Calu3 (cell line): ENCODE measurements at regions not wholly inside any gene's neighbourhood (a gene's known extent, or its start where the extent isn't known, plus 50 kb on each side); places are given as distances from the start of the nearest gene placed in this dataset.

Source experiments
- BruUV-seq: library from RNA; stranded (reverse); fragments of 400-500 nt; replicated peaks from 2 replicates; lab custom pipeline; 2021; lab: Mats Ljungman, UMichigan
- CTCF ChIA-PET: fragments of 300-600 bp; sonication (Branson Sonifier 250); formaldehyde crosslinking; loops from one replicate; lab custom pipeline; 2022; ENCODE audit warnings: antibody characterized with exemption; lab: Charles Lee
- DNase-seq: peaks from one replicate; pipeline ENCODE4 v3.0.0; 2022
- H3K27ac Mint-ChIP-seq: one replicate; pipeline ENCODE4 v1.8.0; 2022; ENCODE audit warnings: mixed read lengths; ENCODE audit not compliant: unreplicated experiment
- H3K27me3 Mint-ChIP-seq: one replicate; pipeline ENCODE4 v1.8.0; 2022; ENCODE audit warnings: mixed read lengths; ENCODE audit not compliant: unreplicated experiment
- H3K36me3 Mint-ChIP-seq: one replicate; pipeline ENCODE4 v1.8.0; 2022; ENCODE audit warnings: mild to moderate bottlenecking, moderate library complexity, mixed read lengths; ENCODE audit not compliant: insufficient read depth, unreplicated experiment
- H3K4me1 Mint-ChIP-seq: one replicate; pipeline ENCODE4 v1.8.0; 2022; ENCODE audit warnings: mild to moderate bottlenecking, low read depth, mixed read lengths; ENCODE audit not compliant: unreplicated experiment
- H3K4me3 Mint-ChIP-seq: one replicate; pipeline ENCODE4 v1.8.0; 2022; ENCODE audit warnings: mild to moderate bottlenecking, low read depth, moderate library complexity, mixed read lengths; ENCODE audit not compliant: unreplicated experiment
- H3K9me3 Mint-ChIP-seq: one replicate; pipeline ENCODE4 v1.8.0; 2022; ENCODE audit warnings: low read depth, mixed read lengths; ENCODE audit not compliant: unreplicated experiment
- intact Hi-C: fragments of 100-400 bp; cut with micrococcal nuclease; formaldehyde crosslinking; loops from one replicate; pipeline ENCODE4 v1.10.0; 2022; ENCODE audit not compliant: unreplicated experiment
- TF ChIP-seq, protein P1 (sequence below): fragments of 200-600 bp; IDR thresholded peaks from one replicate; pipeline ENCODE4 v1.8.0; 2022; ENCODE audit warnings: antibody characterized with exemption; ENCODE audit not compliant: unreplicated experiment

DNA sequence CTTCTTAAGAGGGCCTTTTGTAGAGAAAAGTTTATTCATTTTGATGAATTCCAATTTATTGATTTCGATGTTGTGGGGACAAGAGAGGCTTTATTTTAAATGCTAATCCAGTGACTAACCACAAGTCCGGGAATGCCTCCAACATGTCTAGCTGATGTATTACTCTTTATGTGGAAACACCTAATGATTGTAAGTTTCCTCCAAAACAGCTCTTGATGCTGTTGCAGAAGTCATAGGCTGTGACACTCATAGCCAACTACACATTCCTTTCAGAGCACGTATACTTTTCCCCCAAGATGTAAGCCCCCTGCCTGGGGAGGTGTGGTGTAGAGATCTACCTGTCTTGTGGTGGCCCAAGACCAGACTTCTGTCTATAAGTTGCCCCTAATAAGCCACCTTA lies 61.3 kb upstream of the RNF24 start:
- Mint-ChIP-seq H3K4me3 (no peak overlapping the region), H3K27ac (peak overlapping the region; percentile 50), H3K9me3 (no peaks in the 10 kb centered on the region), H3K36me3 (no peaks in the 10 kb centered on the region), H3K4me1 (peaks cover 26% of the 10 kb centered on the region), H3K27me3 (peaks cover 27% of the 10 kb centered on the region)
- BruUV-seq = no TSS peak
- TF ChIP-seq, protein P1, sequence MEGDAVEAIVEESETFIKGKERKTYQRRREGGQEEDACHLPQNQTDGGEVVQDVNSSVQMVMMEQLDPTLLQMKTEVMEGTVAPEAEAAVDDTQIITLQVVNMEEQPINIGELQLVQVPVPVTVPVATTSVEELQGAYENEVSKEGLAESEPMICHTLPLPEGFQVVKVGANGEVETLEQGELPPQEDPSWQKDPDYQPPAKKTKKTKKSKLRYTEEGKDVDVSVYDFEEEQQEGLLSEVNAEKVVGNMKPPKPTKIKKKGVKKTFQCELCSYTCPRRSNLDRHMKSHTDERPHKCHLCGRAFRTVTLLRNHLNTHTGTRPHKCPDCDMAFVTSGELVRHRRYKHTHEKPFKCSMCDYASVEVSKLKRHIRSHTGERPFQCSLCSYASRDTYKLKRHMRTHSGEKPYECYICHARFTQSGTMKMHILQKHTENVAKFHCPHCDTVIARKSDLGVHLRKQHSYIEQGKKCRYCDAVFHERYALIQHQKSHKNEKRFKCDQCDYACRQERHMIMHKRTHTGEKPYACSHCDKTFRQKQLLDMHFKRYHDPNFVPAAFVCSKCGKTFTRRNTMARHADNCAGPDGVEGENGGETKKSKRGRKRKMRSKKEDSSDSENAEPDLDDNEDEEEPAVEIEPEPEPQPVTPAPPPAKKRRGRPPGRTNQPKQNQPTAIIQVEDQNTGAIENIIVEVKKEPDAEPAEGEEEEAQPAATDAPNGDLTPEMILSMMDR = no peak
- CTCF ChIA-PET = interaction anchor here (0.6 to 0.7 kb wide), 3 partner anchors 9 to 1426 kb away, joined by 3 to 8 read pairs (median 5); no protein-coding TSS in a partner anchor
- DNase-seq = peak; percentile 45
- intact Hi-C loops = loop anchor here (5.0 kb wide), 1 partner anchor 34 kb away; no protein-coding TSS in a partner anchor

DNA sequence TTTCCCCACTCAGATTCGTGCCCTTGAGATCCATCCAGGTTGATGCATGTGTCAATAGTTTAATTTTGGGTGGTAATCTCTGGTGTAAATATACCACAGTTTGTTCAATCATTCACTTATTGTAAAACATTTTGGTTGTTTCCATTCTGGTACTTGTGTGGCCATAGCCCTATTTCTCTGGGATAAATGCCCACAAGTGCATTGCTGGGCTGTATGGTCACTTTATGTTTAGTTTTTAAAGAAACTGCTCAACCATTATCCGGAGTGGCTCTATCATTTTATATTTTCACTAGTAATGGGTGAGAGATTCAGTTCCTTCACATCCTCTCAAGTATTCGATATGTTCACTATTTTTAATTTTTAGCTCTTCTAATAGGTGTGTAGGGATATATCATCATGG lies 60.7 kb upstream of the RNF24 start:
- H3K4me1 Mint-ChIP-seq = peaks cover 26% of the 10 kb centered on the region
- no peak for DNase-seq
- intact Hi-C loops = loop anchor here (5.0 kb wide), 1 partner anchor 34 kb away; no protein-coding TSS in a partner anchor
- H3K27me3 Mint-ChIP-seq = peaks cover 34% of the 10 kb centered on the region
- CTCF ChIA-PET = interaction anchor here (0.6 to 0.7 kb wide), 3 partner anchors 9 to 1425 kb away, joined by 3 to 8 read pairs (median 5); no protein-coding TSS in a partner anchor
- no TSS peak for BruUV-seq
- TF ChIP-seq, protein P1 = no peak
- no peaks in the 10 kb centered on the region for H3K36me3 Mint-ChIP-seq
- H3K27ac Mint-ChIP-seq = peak overlapping the region; percentile 50
- no peak overlapping the region for H3K4me3 Mint-ChIP-seq
- no peaks in the 10 kb centered on the region for H3K9me3 Mint-ChIP-seq

DNA sequence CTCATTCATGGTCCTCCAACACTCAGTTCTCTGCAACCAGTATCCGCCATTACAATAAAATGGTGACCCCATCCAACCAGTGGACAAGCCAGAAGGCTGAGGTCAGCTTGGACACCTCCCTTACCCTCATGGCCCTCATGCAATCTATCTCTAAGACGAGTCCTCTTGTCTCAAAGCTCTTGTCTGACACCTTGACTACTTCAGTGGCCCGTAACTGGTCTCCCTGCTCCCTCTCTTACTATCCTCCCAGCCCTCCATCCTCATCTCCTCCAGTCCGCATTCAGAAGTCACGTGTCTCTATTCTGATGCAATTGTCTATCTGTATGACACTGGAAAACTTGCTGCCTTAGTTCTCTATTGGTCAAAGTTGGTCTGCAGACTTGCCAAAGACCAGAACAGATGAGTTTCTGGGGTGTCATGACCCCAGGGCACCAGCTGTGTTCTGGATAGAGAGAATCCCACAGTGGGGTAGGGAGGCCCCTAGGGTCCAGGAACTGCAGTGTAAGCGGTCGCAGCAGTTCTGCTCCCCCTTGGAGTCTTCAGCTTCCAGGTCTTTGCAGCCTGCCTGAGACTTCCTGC lies 59.6 kb upstream of the RNF24 start:
- Mint-ChIP-seq H3K36me3 (no peaks in the 10 kb centered on the region), H3K4me1 (peaks cover 26% of the 10 kb centered on the region), H3K27me3 (peaks cover 37% of the 10 kb centered on the region), H3K9me3 (no peaks in the 10 kb centered on the region), H3K27ac (no peak overlapping the region), H3K4me3 (no peak overlapping the region)
- CTCF ChIA-PET = no interaction called here
- TF ChIP-seq, protein P1 = no peak
- DNase-seq = no peak
- BruUV-seq = no TSS peak
- intact Hi-C loops = loop anchor here (5.0 kb wide), 1 partner anchor 33 kb away; no protein-coding TSS in a partner anchor

DNA sequence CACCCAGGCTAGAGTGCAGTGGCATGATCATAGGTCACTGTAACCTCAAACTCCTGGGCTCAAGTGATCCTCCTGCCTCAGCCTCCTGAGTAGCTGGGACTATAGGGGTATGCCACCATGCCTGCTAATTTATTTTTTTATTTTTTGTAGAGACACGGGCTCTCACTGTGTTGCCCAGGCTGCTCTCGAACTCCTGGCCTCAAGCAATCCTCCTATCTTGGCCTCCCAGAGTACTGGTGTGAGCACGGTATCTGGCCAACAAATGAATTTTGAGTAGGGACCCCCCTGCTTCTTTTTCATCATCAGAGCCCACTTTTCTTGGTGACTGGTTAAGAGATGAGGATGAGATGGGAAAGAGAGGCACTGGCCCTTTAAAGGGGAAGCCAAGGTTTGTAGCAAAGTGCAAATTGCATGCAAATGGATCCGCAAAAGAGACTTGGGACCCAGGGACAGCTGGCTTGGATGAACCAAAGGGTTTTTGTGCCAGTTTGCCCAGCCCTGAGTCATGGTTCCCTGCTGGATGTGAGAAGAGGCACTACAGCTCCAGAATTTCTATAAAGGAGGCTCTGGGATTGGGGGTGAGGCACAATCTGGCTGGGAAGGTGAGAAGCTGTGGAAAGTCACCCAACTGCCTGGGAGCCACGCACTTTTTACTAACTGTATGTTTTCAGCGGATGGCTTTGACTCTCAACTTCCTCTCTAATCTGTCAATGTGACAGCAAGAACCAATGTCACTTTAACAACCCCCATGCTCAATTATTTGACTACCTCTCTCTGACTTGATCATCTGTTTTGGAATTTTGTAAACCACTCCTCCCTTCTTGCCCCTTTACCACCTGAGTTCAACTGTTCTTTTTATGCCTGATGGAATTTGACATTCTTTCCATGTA lies 58.7 kb upstream of the RNF24 start:
- Mint-ChIP-seq H3K4me3 (no peak overlapping the region), H3K36me3 (no peaks in the 10 kb centered on the region), H3K9me3 (no peaks in the 10 kb centered on the region), H3K27ac (no peak overlapping the region), H3K4me1 (peaks cover 26% of the 10 kb centered on the region), H3K27me3 (peaks cover 37% of the 10 kb centered on the region)
- BruUV-seq = no TSS peak
- CTCF ChIA-PET = no interaction called here
- DNase-seq = no peak
- TF ChIP-seq, protein P1 = no peak
- intact Hi-C loops = no loop called here
